BLaER1 (cell line): ENCODE measurements at regions not wholly inside any gene's neighbourhood (a gene's known extent, or its start where the extent isn't known, plus 50 kb on each side); places are given as distances from the start of the nearest gene placed in this dataset.

Source experiments
- H3K27ac ChIP-seq: shearing (Covaris generic); formaldehyde crosslinking; 2 replicates; pipeline ENCODE4 v1.8.1; 2022
- H3K27me3 ChIP-seq: shearing (Covaris generic); formaldehyde crosslinking; 2 replicates; pipeline ENCODE4 v1.8.1; 2022
- H3K36me3 ChIP-seq: shearing (Covaris generic); formaldehyde crosslinking; 2 replicates; pipeline ENCODE4 v1.8.1; 2022
- H3K4me1 ChIP-seq: shearing (Covaris generic); formaldehyde crosslinking; 2 replicates; pipeline ENCODE4 v1.8.1; 2022
- H3K4me2 ChIP-seq: shearing (Covaris generic); formaldehyde crosslinking; 2 replicates; pipeline ENCODE4 v1.8.1; 2022
- H3K4me3 ChIP-seq: shearing (Covaris generic); formaldehyde crosslinking; 2 replicates; pipeline ENCODE4 v1.8.1; 2022
- H3K9ac ChIP-seq: shearing (Covaris generic); formaldehyde crosslinking; 2 replicates; pipeline ENCODE4 v1.8.1; 2022
- H3K9me3 ChIP-seq: shearing (Covaris generic); formaldehyde crosslinking; 2 replicates; pipeline ENCODE4 v1.8.1; 2022
- H4K20me1 ChIP-seq: shearing (Covaris generic); formaldehyde crosslinking; 2 replicates; pipeline ENCODE4 v1.8.1; 2022
- Cebpa-rat ChIP-seq: shearing (Covaris generic); IDR thresholded peaks from 2 replicates; pipeline ENCODE4 v1.8.1; 2022

DNA sequence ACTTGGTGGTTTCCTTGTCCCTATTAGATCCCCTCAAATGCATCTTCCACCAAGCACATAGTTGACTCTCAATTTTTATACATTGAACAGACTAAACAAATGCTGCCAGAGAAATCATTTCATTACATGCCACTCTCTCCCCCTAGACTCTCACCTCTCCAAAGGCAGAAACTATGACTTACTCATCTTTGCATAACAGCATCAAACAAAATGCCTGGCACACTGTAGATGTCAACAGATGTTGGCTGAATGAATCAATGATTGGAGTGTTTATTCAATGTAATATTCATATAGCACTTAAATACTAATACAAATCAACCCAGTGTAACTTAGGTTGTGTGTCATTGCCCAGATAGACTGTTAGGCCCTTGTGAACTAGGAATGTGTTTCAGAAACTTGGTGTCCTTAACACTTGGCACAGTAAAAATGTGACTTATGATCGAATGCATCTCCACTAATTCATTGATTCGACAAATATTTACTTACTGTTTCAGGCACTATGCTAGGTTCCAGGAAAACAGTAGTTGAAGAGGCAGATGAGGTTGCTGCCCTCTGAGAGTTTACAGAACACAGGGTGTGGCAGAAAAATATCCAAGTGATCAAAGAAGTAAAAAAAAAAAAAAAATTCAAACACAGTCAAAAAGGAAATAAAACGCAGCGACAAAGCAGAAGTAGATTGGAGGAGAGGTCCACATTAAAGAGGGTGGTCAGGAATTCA lies 188.5 kb upstream of the LRRN1 start:
- H3K36me3 ChIP-seq: no peaks in the 10 kb centered on the region
- H3K27ac ChIP-seq: no peak overlapping the region
- H3K4me2 ChIP-seq: no peak overlapping the region
- H4K20me1 ChIP-seq: no peaks in the 10 kb centered on the region
- H3K4me3 ChIP-seq: no peak overlapping the region
- H3K9ac ChIP-seq: no peak overlapping the region
- no peaks in the 10 kb centered on the region for H3K9me3 ChIP-seq
- no peak for TF ChIP-seq Cebpa-rat
- no peaks in the 10 kb centered on the region for H3K27me3 ChIP-seq
- H3K4me1 ChIP-seq: no peaks in the 10 kb centered on the region

DNA sequence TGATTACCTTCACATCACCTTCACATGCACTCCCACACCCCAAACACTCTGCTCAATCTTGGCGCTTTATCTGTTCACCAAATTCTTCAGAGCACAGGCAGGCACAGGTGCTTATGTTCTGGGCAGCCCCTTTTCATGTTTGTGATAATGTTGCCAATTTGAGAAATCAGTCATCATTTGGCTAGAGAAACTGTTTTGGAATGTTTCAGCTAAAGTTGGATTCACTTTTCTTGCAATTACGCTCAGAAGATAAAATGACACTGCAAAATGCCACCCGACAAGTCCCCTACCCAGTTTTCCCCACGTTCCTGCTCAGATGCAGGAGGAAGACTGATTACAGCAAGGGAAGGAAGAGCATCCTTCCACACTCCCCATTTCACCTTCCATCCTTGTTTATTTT lies 192.9 kb upstream of the LRRN1 start:
- no peak for TF ChIP-seq Cebpa-rat
- Histone ChIP-seq H3K9me3 (no peaks in the 10 kb centered on the region), H3K4me2 (no peak overlapping the region), H3K27ac (no peak overlapping the region), H3K27me3 (no peaks in the 10 kb centered on the region), H3K9ac (no peak overlapping the region), H4K20me1 (no peaks in the 10 kb centered on the region), H3K4me1 (no peaks in the 10 kb centered on the region), H3K4me3 (no peak overlapping the region), H3K36me3 (no peaks in the 10 kb centered on the region)

DNA sequence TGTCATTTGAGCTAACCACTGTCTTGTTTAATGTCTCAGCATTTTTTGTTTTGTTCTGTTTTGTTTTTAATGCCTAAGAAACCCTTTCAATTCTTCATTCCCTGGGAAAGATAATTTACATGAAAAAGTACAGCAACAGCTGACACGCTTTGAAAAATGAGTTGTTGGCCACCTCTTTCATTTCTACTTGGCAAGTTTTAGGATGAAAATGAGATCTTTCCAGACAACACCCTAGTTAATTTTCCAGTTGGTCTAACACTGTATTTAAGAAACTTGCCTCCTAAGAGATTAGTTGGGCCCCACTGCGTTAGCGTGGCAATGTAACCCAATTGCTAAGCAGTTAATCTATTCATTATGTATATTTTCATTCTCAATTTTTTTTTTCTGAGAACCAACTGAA lies 194.0 kb upstream of the LRRN1 start:
- no peaks in the 10 kb centered on the region for H3K27me3 ChIP-seq
- H3K36me3 ChIP-seq: no peaks in the 10 kb centered on the region
- no peak for TF ChIP-seq Cebpa-rat
- H4K20me1 ChIP-seq: no peaks in the 10 kb centered on the region
- H3K27ac ChIP-seq: no peak overlapping the region
- peaks cover 3% of the 10 kb centered on the region for H3K4me1 ChIP-seq
- H3K9ac ChIP-seq: no peak overlapping the region
- H3K9me3 ChIP-seq: no peaks in the 10 kb centered on the region
- H3K4me2 ChIP-seq: no peak overlapping the region
- H3K4me3 ChIP-seq: no peak overlapping the region

DNA sequence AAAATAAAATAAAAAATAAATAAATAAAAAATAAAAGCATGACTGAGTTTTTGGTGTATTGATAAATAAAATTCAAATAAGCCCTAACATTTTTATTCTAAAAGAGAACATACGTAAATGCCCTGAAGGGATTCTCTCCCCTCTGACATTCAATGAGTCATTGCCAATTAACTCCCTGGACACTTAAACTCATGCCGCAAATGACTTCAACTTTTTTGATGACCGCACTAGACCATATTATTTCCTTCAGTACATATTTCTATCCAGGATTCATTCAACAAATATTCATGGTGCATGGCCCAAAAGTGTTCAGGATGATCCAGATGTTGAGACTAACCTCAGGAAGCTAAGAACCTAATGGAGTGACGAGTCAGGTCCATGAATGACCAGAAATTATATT lies 195.9 kb upstream of the LRRN1 start:
- no peaks in the 10 kb centered on the region for H3K36me3 ChIP-seq
- H3K9ac ChIP-seq: no peak overlapping the region
- no peaks in the 10 kb centered on the region for H4K20me1 ChIP-seq
- no peak overlapping the region for H3K4me2 ChIP-seq
- no peak for TF ChIP-seq Cebpa-rat
- no peaks in the 10 kb centered on the region for H3K27me3 ChIP-seq
- H3K9me3 ChIP-seq: no peaks in the 10 kb centered on the region
- no peak overlapping the region for H3K27ac ChIP-seq
- H3K4me3 ChIP-seq: no peak overlapping the region
- peaks cover 11% of the 10 kb centered on the region for H3K4me1 ChIP-seq

DNA sequence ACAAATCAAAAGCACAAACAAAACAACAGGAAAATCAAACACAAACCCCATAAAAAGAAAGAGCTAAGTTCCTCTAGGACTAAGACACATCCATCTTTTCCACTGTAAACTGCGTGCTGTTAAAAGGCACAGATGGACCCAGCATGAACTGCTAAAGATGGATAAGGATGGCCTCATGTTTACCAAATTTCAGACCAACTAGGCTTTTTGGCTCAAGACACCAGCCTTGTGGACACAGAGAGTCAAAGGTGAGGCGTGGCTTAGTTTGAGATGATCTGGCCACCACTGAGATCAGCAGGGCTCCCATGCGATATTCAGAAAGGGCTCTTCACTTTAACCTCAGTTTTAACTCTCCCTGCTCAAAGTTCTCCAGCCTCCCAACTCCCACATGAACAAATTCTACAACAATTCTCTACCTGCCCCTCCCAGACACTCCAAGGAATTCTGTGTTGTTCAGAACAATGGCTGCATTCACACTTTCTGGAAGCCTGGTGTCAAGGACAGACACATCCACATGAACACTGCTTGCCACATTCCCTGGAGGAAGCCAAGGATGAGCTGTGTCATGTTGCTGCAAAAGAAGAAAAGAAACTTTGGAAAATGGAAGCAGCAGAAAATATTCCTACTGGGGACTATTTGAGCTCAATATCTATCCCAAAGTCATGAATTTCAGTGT lies 198.4 kb upstream of the LRRN1 start:
- H3K4me2 ChIP-seq: no peak overlapping the region

DNA sequence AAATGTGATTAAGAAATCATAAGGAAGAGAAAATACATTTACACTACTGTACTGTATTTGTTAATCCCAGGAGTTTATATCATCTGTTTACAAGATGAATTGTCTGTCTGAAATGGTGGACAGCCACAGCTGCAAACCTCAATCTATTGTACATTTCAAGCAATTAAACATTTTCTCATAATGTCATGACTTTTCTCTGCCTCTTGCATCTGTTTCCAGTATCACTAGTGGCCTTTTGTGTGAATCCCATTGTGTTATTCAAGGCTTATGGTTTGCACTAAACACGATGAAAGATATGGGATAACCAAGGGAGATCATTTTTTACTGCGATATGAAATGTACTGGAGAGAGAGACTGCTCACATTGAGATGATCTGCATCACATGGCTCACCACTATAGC lies 200.2 kb upstream of the LRRN1 start:
- no peak overlapping the region for H3K9ac ChIP-seq
- no peak overlapping the region for H3K4me3 ChIP-seq
- H3K9me3 ChIP-seq: 0 out of 2 replicates have a peak, but pooled peaks cover 7% of the 10 kb centered on the region
- H3K27ac ChIP-seq: no peak overlapping the region
- H3K27me3 ChIP-seq: no peaks in the 10 kb centered on the region
- H4K20me1 ChIP-seq: no peaks in the 10 kb centered on the region
- H3K4me2 ChIP-seq: no peak overlapping the region
- no peak for TF ChIP-seq Cebpa-rat
- no peaks in the 10 kb centered on the region for H3K36me3 ChIP-seq
- peaks cover 11% of the 10 kb centered on the region for H3K4me1 ChIP-seq

More for the DNA sequence above, 198.4 kb upstream of the LRRN1 start:
- Histone ChIP-seq H3K4me3 (no peak overlapping the region), H3K9ac (no peak overlapping the region), H3K4me1 (peaks cover 11% of the 10 kb centered on the region), H4K20me1 (no peaks in the 10 kb centered on the region), H3K27ac (no peak overlapping the region), H3K27me3 (no peaks in the 10 kb centered on the region), H3K36me3 (no peaks in the 10 kb centered on the region), H3K9me3 (no peaks in the 10 kb centered on the region)
- no peak for TF ChIP-seq Cebpa-rat

DNA sequence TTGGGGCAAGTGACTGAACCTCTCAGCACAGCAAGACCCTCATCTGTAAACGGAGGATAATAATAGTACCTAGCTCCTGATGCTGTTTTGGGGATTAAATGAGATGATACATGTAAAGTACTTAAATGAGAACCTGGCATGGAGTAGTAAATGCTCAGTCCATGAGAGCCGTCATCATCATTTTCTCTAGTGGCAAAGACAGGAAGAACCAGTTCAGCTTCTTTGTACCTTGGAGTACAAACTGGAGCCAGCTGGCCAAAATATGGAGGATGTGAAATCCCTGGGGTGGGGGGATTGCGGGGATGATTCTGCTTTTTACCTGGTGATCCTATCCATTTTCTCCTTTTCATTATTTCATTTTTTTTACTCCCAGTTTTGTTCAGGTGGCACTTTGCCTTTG lies 204.2 kb upstream of the LRRN1 start:
- Histone ChIP-seq H4K20me1 (no peaks in the 10 kb centered on the region), H3K27me3 (no peaks in the 10 kb centered on the region), H3K4me2 (no peak overlapping the region), H3K9ac (no peak overlapping the region), H3K9me3 (0 out of 2 replicates have a peak, but pooled peaks cover 7% of the 10 kb centered on the region), H3K36me3 (no peaks in the 10 kb centered on the region), H3K27ac (no peak overlapping the region), H3K4me1 (peaks cover 10% of the 10 kb centered on the region), H3K4me3 (no peak overlapping the region)
- TF ChIP-seq Cebpa-rat: no peak

DNA sequence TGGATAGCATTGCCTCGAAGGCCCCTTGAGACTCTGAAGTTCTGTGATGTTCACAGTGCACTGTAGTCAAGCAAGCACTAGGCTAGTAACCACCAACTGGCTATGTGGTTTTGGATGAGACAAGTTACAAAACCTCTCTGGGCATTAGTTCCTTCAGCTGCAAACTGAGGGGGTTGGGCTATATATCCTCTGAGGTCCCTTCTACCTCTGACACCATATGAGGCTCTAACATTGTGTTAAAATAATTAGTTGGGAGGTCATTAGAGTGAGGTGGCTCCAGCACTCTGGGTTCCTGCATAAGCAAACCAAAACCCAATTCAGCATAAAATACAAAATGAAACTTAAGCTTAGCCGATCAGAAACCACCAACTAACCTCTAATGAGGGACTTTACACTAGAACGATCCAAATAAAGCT lies 209.5 kb upstream of the LRRN1 start:
- Histone ChIP-seq H3K9me3 (0 out of 2 replicates have a peak, but pooled peaks cover under 1% of the 10 kb centered on the region), H3K27ac (no peak overlapping the region), H3K27me3 (no peaks in the 10 kb centered on the region), H4K20me1 (no peaks in the 10 kb centered on the region), H3K4me3 (no peak overlapping the region), H3K9ac (no peak overlapping the region), H3K4me2 (peak overlapping the region; percentile 80), H3K4me1 (peaks cover 16% of the 10 kb centered on the region), H3K36me3 (no peaks in the 10 kb centered on the region)
- TF ChIP-seq Cebpa-rat: peak; percentile 52; the same call in 1 of the 2 replicates

DNA sequence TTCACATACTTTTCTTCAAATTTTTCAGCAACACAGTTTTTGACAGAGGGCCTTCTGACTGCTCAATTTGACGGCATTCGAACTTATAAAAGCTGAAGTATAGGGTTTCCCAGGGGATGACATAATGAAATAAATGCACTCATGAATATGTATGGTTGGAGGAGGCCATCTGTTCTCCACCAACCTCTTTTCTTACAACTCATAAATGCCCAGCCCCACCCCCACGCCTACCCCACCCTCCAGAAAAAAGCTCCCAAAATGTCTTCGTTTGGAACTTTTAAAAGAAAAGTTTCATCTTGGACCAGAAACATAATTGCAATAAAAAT lies 211.6 kb upstream of the LRRN1 start:
- no peaks in the 10 kb centered on the region for H3K27me3 ChIP-seq
- no peaks in the 10 kb centered on the region for H4K20me1 ChIP-seq
- H3K27ac ChIP-seq: no peak overlapping the region
- no peak overlapping the region for H3K4me2 ChIP-seq
- H3K4me1 ChIP-seq: peaks cover 16% of the 10 kb centered on the region
- H3K36me3 ChIP-seq: no peaks in the 10 kb centered on the region
- no peak overlapping the region for H3K4me3 ChIP-seq
- H3K9me3 ChIP-seq: no peaks in the 10 kb centered on the region
- no peak for TF ChIP-seq Cebpa-rat
- no peak overlapping the region for H3K9ac ChIP-seq

DNA sequence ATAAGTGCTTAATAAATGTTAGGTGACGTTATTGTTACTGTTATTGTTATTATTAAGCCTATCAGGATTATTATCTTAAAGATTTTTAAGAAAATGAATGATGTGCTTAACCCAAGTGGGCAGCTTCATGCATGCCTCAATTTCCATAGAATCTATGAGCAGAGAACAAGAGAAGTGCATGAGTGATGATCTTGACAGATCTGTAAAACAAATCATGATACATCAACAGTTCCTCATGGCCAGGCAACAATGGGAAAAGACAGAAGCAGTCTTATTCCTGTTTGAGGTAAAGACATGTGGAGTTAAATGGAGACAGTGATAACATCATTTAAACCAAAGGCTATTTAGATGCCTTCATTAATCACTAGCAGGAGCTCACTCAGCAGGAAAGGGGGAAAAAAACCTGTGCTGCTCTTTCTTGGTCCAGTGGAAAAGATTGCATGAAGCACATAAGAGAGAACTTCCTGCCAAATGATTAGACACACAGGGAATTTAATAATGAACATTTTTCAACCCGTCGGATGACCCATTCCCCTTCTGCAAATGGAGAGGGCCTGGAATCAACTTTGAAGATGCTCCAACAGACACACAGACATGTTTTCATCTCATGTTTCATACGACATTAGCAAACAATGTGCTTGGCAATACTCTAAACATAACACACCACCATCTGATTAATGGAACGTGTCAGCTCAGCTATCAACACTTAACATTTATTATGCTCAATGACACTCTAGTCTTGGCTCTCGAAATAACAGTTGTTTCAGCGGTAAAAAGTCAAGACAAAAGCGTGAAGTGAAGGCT lies 212.2 kb upstream of the LRRN1 start:
- no peaks in the 10 kb centered on the region for H4K20me1 ChIP-seq
- H3K9ac ChIP-seq: no peak overlapping the region
- peaks cover 16% of the 10 kb centered on the region for H3K4me1 ChIP-seq
- H3K36me3 ChIP-seq: no peaks in the 10 kb centered on the region
- H3K4me2 ChIP-seq: no peak overlapping the region
- H3K9me3 ChIP-seq: no peaks in the 10 kb centered on the region
- H3K4me3 ChIP-seq: no peak overlapping the region
- TF ChIP-seq Cebpa-rat: no peak
- H3K27ac ChIP-seq: no peak overlapping the region
- no peaks in the 10 kb centered on the region for H3K27me3 ChIP-seq
